HEK293T (cell line): ENCODE measurements at regions not wholly inside any gene's neighbourhood (a gene's known extent, or its start where the extent isn't known, plus 50 kb on each side); places are given as distances from the start of the nearest gene placed in this dataset.
"Not testable (repeated sequence)": the region's sequence is repeated elsewhere in the genome, so short reads cannot be mapped to it uniquely, and the experiment has no call there.

Experiments used
- ARNT ChIP-seq: fragments of 450-650 bp; IDR thresholded peaks from 2 replicates; pipeline ENCODE4 v1.6.1; 2017; ENCODE audit warnings: mild to moderate bottlenecking
- BHLHE40 ChIP-seq: fragments of 450-650 bp; IDR thresholded peaks from 2 replicates; pipeline ENCODE4 v1.6.1; 2016; ENCODE audit warnings: mild to moderate bottlenecking, moderate library complexity, borderline replicate concordance
- CTBP1 ChIP-seq: fragments of 450-650 bp; IDR thresholded peaks from 2 replicates; pipeline ENCODE4 v1.6.1; 2016; ENCODE audit warnings: borderline replicate concordance
- ELF4 ChIP-seq: fragments of 450-650 bp; IDR thresholded peaks from 2 replicates; pipeline ENCODE4 v1.6.1; 2017; ENCODE audit warnings: antibody characterized with exemption
- FOXA1 ChIP-seq: fragments of 450-650 bp; IDR thresholded peaks from 2 replicates; pipeline ENCODE4 v1.6.1; 2016; ENCODE audit warnings: mild to moderate bottlenecking
- FOXM1 ChIP-seq: fragments of 450-650 bp; IDR thresholded peaks from 2 replicates; pipeline ENCODE4 v1.6.1; 2017; ENCODE audit warnings: mild to moderate bottlenecking, borderline replicate concordance
- HDGF ChIP-seq: fragments of 450-650 bp; IDR thresholded peaks from 2 replicates; pipeline ENCODE4 v1.6.1; 2017; ENCODE audit warnings: antibody characterized with exemption, borderline replicate concordance
- L3MBTL2 ChIP-seq: fragments of 450-650 bp; conservative IDR thresholded peaks from 2 replicates; pipeline ENCODE4 v1.6.1; 2016; ENCODE audit warnings: mild to moderate bottlenecking
- LEF1 ChIP-seq: fragments of 450-650 bp; IDR thresholded peaks from 2 replicates; pipeline ENCODE4 v1.6.1; 2017; ENCODE audit warnings: mild to moderate bottlenecking, borderline replicate concordance
- PKNOX1 ChIP-seq: fragments of 450-650 bp; IDR thresholded peaks from 2 replicates; pipeline ENCODE4 v1.6.1; 2016
- SP1 ChIP-seq: fragments of 450-650 bp; IDR thresholded peaks from 2 replicates; pipeline ENCODE4 v1.6.1; 2017
- SUZ12 ChIP-seq: fragments of 450-650 bp; IDR thresholded peaks from 2 replicates; pipeline ENCODE4 v1.6.1; 2016; ENCODE audit warnings: mild to moderate bottlenecking
- TARDBP ChIP-seq: fragments of 450-650 bp; IDR thresholded peaks from 2 replicates; pipeline ENCODE4 v1.6.1; 2016
- ZNF384 ChIP-seq: fragments of 450-650 bp; IDR thresholded peaks from 2 replicates; pipeline ENCODE4 v1.6.1; 2016

GRCh38 chr7:66459783-66460413, 168.8 kb upstream of the KCTD7 start:
- TF ChIP-seq ZNF384, SUZ12, BHLHE40, ARNT, SP1, FOXM1, ELF4, L3MBTL2, LEF1, CTBP1, HDGF, FOXA1, TARDBP, PKNOX1: not testable (repeated sequence)
